H1 (cell line): ENCODE measurements at regions not wholly inside any gene's neighbourhood (a gene's known extent, or its start where the extent isn't known, plus 50 kb on each side); places are given as distances from the start of the nearest gene placed in this dataset.

Experiments
- CTCF ChIA-PET: fragments of 300-600 bp; sonication (Branson Sonifier 250); formaldehyde crosslinking; loops from one replicate; lab custom pipeline; 2021; ENCODE audit not compliant: partially characterized antibody; lab: Charles Lee
- POLR2A ChIA-PET: fragments of 300-600 bp; sonication (Branson Sonifier 250); formaldehyde crosslinking; loops from one replicate; lab custom pipeline; 2021; ENCODE audit warnings: inconsistent platforms; ENCODE audit not compliant: partially characterized antibody; lab: Charles Lee
- DNase-seq, 2 experiments: peaks; one replicate each; pipeline versions ENCODE4 v3.0.0 to v3.0.0-alpha.2; 2010 to 2022; ENCODE audit warnings: low spot score in 2 of 2, low read depth in 1 of 2, mixed read lengths in 1 of 2
- FAIRE-seq: peaks from 2 replicates; lab custom pipeline; 2011; peaks lifted over from hg19 to GRCh38; lab: Jason Lieb, UNC
- H2AFZ ChIP-seq: 2 replicates; pipeline ENCODE4 v1.8.1; 2012; ENCODE audit warnings: low read length, inconsistent platforms
- H2AK5ac ChIP-seq: 2 replicates; pipeline ENCODE4 v1.6.1; 2013; ENCODE audit warnings: low read depth, low read length
- H2BK120ac ChIP-seq: replicated peaks from 2 replicates; pipeline ENCODE3; 2013; ENCODE audit warnings: low read depth, low read length, inconsistent platforms
- H2BK12ac ChIP-seq: 2 replicates; pipeline ENCODE4 v1.6.1; 2013; ENCODE audit warnings: low read depth, low read length
- H2BK15ac ChIP-seq: 2 replicates; pipeline ENCODE4 v1.6.1; 2013; ENCODE audit warnings: low read length
- H2BK20ac ChIP-seq: 2 replicates; pipeline ENCODE4 v1.6.1; 2013; ENCODE audit warnings: low read length
- H2BK5ac ChIP-seq: 2 replicates; pipeline ENCODE4 v1.6.1; 2013; ENCODE audit warnings: low read depth, low read length
- H3K14ac ChIP-seq: 2 replicates; pipeline ENCODE4 v1.6.1; 2013; ENCODE audit warnings: inconsistent platforms; ENCODE audit not compliant: insufficient read length
- H3K18ac ChIP-seq: 2 replicates; pipeline ENCODE4 v1.6.1; 2013; ENCODE audit warnings: low read length; ENCODE audit errors: extremely low read depth
- H3K23ac ChIP-seq: 2 replicates; pipeline ENCODE4 v1.6.1; 2013; ENCODE audit warnings: inconsistent platforms; ENCODE audit not compliant: insufficient read length
- H3K23me2 ChIP-seq: 2 replicates; pipeline ENCODE4 v1.6.1; 2013; ENCODE audit warnings: low read depth, low read length
- H3K27ac ChIP-seq: 2 replicates; pipeline ENCODE4 v1.6.1; 2011; ENCODE audit warnings: low read depth, low read length, inconsistent platforms
- H3K27me3 ChIP-seq, 4 experiments: replicated peaks in 1 of 4; 1 replicate in 1 of 4; 2 replicates in 3 of 4; pipeline versions ENCODE4 v1.6.1 to v1.8.1; 2011 to 2013; ENCODE audit warnings: low read length in 3 of 4, mild to moderate bottlenecking in 3 of 4, inconsistent platforms in 2 of 4, mixed read lengths in 2 of 4, moderate library complexity in 1 of 4; ENCODE audit not compliant: control insufficient read depth in 3 of 4, insufficient read depth in 3 of 4; ENCODE audit errors: extremely low read depth in 1 of 4
- H3K36me3 ChIP-seq, 4 experiments: 2 replicates each; pipeline versions ENCODE4 v1.6.1 to v1.8.1; 2011 to 2013; ENCODE audit warnings: mild to moderate bottlenecking in 4 of 4, low read length in 3 of 4, moderate library complexity in 2 of 4, control low read depth in 1 of 4, inconsistent platforms in 1 of 4; ENCODE audit not compliant: insufficient read depth in 4 of 4, control insufficient read depth in 2 of 4
- H3K4ac ChIP-seq: replicated peaks from 2 replicates; pipeline ENCODE3; 2013; ENCODE audit warnings: low read length, low read depth, mixed read lengths, inconsistent platforms; ENCODE audit not compliant: insufficient read length
- H3K4me1 ChIP-seq, 4 experiments: replicated peaks in 1 of 4; 1 replicate in 1 of 4; 2 replicates in 3 of 4; pipeline versions ENCODE4 v1.6.1 to v1.8.1; 2011 to 2013; ENCODE audit warnings: low read length in 3 of 4, inconsistent platforms in 2 of 4, mixed read lengths in 1 of 4; ENCODE audit not compliant: insufficient read depth in 4 of 4, control insufficient read depth in 3 of 4
- H3K4me2 ChIP-seq, 2 experiments: 2 replicates each; pipeline versions ENCODE4 v1.6.1 to v1.8.1; 2011 to 2013; ENCODE audit warnings: low read depth in 2 of 2, low read length in 2 of 2, control low read depth in 1 of 2, inconsistent platforms in 1 of 2, mild to moderate bottlenecking in 1 of 2; ENCODE audit not compliant: insufficient read depth in 1 of 2
- H3K4me3 ChIP-seq, 4 experiments: fragments of 200-600, 300-600 bp in 1 of 4; sonication (generic), shearing (Covaris generic), sonication (Bioruptor Twin) in 1 of 4; 2 replicates each; pipeline versions ENCODE4 v1.5.1 to v1.8.1; 2011 to 2016; ENCODE audit warnings: low read length in 4 of 4, low read depth in 3 of 4, control low read depth in 2 of 4, inconsistent platforms in 2 of 4, mild to moderate bottlenecking in 2 of 4, mixed read lengths in 1 of 4, moderate library complexity in 1 of 4; ENCODE audit not compliant: insufficient read depth in 2 of 4; ENCODE audit errors: extremely low read depth in 1 of 4
- H3K56ac ChIP-seq: replicated peaks from 2 replicates; pipeline ENCODE3; 2013; ENCODE audit warnings: low read depth, mild to moderate bottlenecking, mixed read lengths, low read length, inconsistent platforms; ENCODE audit not compliant: insufficient read length
- H3K79me1 ChIP-seq: 2 replicates; pipeline ENCODE4 v1.6.1; 2013; ENCODE audit warnings: low read depth, low read length, control low read depth
- H3K79me2 ChIP-seq, 2 experiments: 2 replicates each; pipeline versions ENCODE4 v1.6.1 to v1.8.1; 2012 to 2013; ENCODE audit warnings: low read length in 2 of 2, mild to moderate bottlenecking in 2 of 2, inconsistent platforms in 1 of 2; ENCODE audit not compliant: insufficient read depth in 2 of 2, control insufficient read depth in 1 of 2
- H3K9ac ChIP-seq, 4 experiments: replicated peaks in 1 of 4; 1 replicate in 1 of 4; 2 replicates in 3 of 4; pipeline versions ENCODE4 v1.6.1 to v1.8.1; 2011 to 2013; ENCODE audit warnings: low read depth in 3 of 4, low read length in 3 of 4, control low read depth in 2 of 4, mild to moderate bottlenecking in 2 of 4, moderate library complexity in 2 of 4, inconsistent platforms in 1 of 4; ENCODE audit errors: extremely low read depth in 1 of 4
- H3K9me3 ChIP-seq, 2 experiments: 2 replicates each; pipeline versions ENCODE4 v1.6.1 to v1.8.1; 2012 to 2013; ENCODE audit warnings: mild to moderate bottlenecking in 2 of 2, moderate library complexity in 2 of 2, control low read depth in 1 of 2, inconsistent platforms in 1 of 2, low read depth in 1 of 2, low read length in 1 of 2, mixed read lengths in 1 of 2; ENCODE audit not compliant: insufficient read depth in 2 of 2
- H4K20me1 ChIP-seq, 2 experiments: replicated peaks in 1 of 2; 2 replicates each; pipeline versions ENCODE3 to v1.8.1; 2011 to 2013; ENCODE audit warnings: inconsistent platforms in 2 of 2, low read length in 2 of 2, mild to moderate bottlenecking in 1 of 2; ENCODE audit not compliant: insufficient read depth in 2 of 2, control insufficient read depth in 1 of 2
- H4K5ac ChIP-seq: 2 replicates; pipeline ENCODE4 v1.6.1; 2013; ENCODE audit warnings: low read length, low read depth, mixed read lengths, inconsistent platforms; ENCODE audit not compliant: insufficient read length
- H4K8ac ChIP-seq: 2 replicates; pipeline ENCODE4 v1.8.0; 2013; ENCODE audit warnings: mild to moderate bottlenecking, moderate library complexity, low read length, inconsistent platforms; ENCODE audit not compliant: insufficient read depth; ENCODE audit errors: extremely low read depth
- H4K91ac ChIP-seq: replicated peaks from 2 replicates; pipeline ENCODE3; 2013; ENCODE audit warnings: low read length, mixed read lengths, inconsistent platforms; ENCODE audit not compliant: insufficient read length
- BRCA1 ChIP-seq: IDR thresholded peaks from 2 replicates; pipeline ENCODE4 v1.6.1; 2012; ENCODE audit warnings: low read depth, low read length, improper control_type of control experiment
- CHD2 ChIP-seq: IDR thresholded peaks from 2 replicates; pipeline ENCODE4 v1.6.1; 2012; ENCODE audit warnings: low read length, improper control_type of control experiment
- EGR1 ChIP-seq: IDR thresholded peaks from 2 replicates; pipeline ENCODE4 v1.6.1; 2011; ENCODE audit warnings: low read depth, low read length, borderline replicate concordance
- EZH2 ChIP-seq: fragments of 200-600 bp; sonication (generic); IDR thresholded peaks from 2 replicates; pipeline ENCODE4 v1.7.1; 2012; ENCODE audit warnings: low read depth, mild to moderate bottlenecking, moderate library complexity, low read length, inconsistent platforms; ENCODE audit not compliant: severe bottlenecking
- HDAC6 ChIP-seq: IDR thresholded peaks from one replicate; pipeline ENCODE4 v1.7.1; 2012; ENCODE audit warnings: low read depth, mild to moderate bottlenecking, inconsistent platforms, low read length, moderate library complexity
- KDM4A ChIP-seq: IDR thresholded peaks from one replicate; pipeline ENCODE4 v1.7.1; 2012; ENCODE audit warnings: low read depth, mild to moderate bottlenecking, moderate library complexity, low read length, inconsistent platforms; ENCODE audit not compliant: severe bottlenecking
- NRF1 ChIP-seq: IDR thresholded peaks from 2 replicates; pipeline ENCODE4 v1.6.1; 2011; ENCODE audit warnings: mild to moderate bottlenecking, low read depth, low read length, improper control_type of control experiment
- PHF8 ChIP-seq: fragments of 200-600 bp; sonication (generic); conservative IDR thresholded peaks from 2 replicates; pipeline ENCODE4 v1.7.1; 2012; ENCODE audit warnings: low read depth, mild to moderate bottlenecking, inconsistent platforms, low read length, moderate library complexity
- POLR2AphosphoS5 ChIP-seq: IDR thresholded peaks from 2 replicates; pipeline ENCODE4 v1.6.1; 2011; ENCODE audit warnings: low read depth, low read length
- SIX5 ChIP-seq: IDR thresholded peaks from 2 replicates; pipeline ENCODE4 v1.6.1; 2011; ENCODE audit warnings: mild to moderate bottlenecking, low read depth, low read length
- SP1 ChIP-seq: IDR thresholded peaks from 2 replicates; pipeline ENCODE4 v1.6.1; 2011; ENCODE audit warnings: low read depth, low read length
- SP2 ChIP-seq: IDR thresholded peaks from 2 replicates; pipeline ENCODE4 v1.6.1; 2012; ENCODE audit warnings: mild to moderate bottlenecking, low read length, inconsistent platforms
- SUZ12 ChIP-seq: fragments of 200-600 bp; sonication (generic); IDR thresholded peaks from 2 replicates; pipeline ENCODE4 v1.6.1; 2012; ENCODE audit warnings: mild to moderate bottlenecking, inconsistent platforms, low read length, moderate library complexity, mixed read lengths
- TCF12 ChIP-seq: IDR thresholded peaks from 2 replicates; pipeline ENCODE4 v1.6.1; 2011; ENCODE audit warnings: low read depth, mild to moderate bottlenecking, low read length
- TEAD4 ChIP-seq: IDR thresholded peaks from 2 replicates; pipeline ENCODE4 v1.6.1; 2012; ENCODE audit warnings: low read depth, low read length, inconsistent platforms, mixed read lengths
- USF2 ChIP-seq: IDR thresholded peaks from 2 replicates; pipeline ENCODE4 v1.6.1; 2011; ENCODE audit warnings: low read length, improper control_type of control experiment

- Histone ChIP-seq H2BK5ac (no peak overlapping the region), H2BK12ac (no peak overlapping the region), H3K27me3 (no peaks in the 10 kb centered on the region), H3K56ac (no peak overlapping the region), H3K23me2 (no peaks in the 10 kb centered on the region), H3K27ac (no peak overlapping the region), H2AFZ (no peak overlapping the region), H4K20me1 (no peaks in the 10 kb centered on the region), H2BK120ac (no peak overlapping the region), H4K91ac (no peak overlapping the region), H2AK5ac (no peak overlapping the region), H3K9me3 (no peaks in the 10 kb centered on the region), H3K36me3 (no peaks in the 10 kb centered on the region), H3K4me3 (no peak overlapping the region), H2BK20ac (no peak overlapping the region), H2BK15ac (no peak overlapping the region), H3K4ac (no peak overlapping the region), H3K9ac (no peak overlapping the region), H3K79me1 (no peaks in the 10 kb centered on the region), H3K4me2 (no peak overlapping the region), H3K18ac (no peak overlapping the region), H3K23ac (no peak overlapping the region), H3K14ac (no peak overlapping the region), H4K8ac (no peak overlapping the region), H4K5ac (no peak overlapping the region), H3K4me1 (no peaks in the 10 kb centered on the region), H3K79me2 (no peaks in the 10 kb centered on the region)
- ChIA-PET POLR2A (no interaction called here), CTCF (no interaction called here)
- FAIRE-seq (no peak), DNase-seq (no peak)
- TF ChIP-seq BRCA1 (no peak), TEAD4 (no peak), EZH2 (no peak), PHF8 (no peak), SP1 (no peak), TCF12 (no peak), EGR1 (no peak), POLR2AphosphoS5 (no peak), KDM4A (no peak), CHD2 (no peak), SIX5 (no peak), USF2 (no peak), NRF1 (no peak), SUZ12 (no peak), HDAC6 (no peak), SP2 (no peak)
Observed at GRCh38 chr1:194829492-194829891, 1643.1 kb upstream of the B3GALT2 start.
